H9 (cell line): ENCODE measurements at regions not wholly inside any gene's neighbourhood (a gene's known extent, or its start where the extent isn't known, plus 50 kb on each side); places are given as distances from the start of the nearest gene placed in this dataset.
A peak's percentile ranks its signal among the peaks of the same experiment; 100 is the strongest.

Experiments
- DNase-seq: peaks from one replicate; pipeline ENCODE4 v3.0.0-alpha.2; 2017
- H2AFZ ChIP-seq: one replicate; pipeline ENCODE4 v1.6.1; 2013; ENCODE audit warnings: mild to moderate bottlenecking, low read length, control low read depth, moderate library complexity
- H2AK5ac ChIP-seq: 2 replicates; pipeline ENCODE4 v1.6.1; 2013; ENCODE audit warnings: low read length, control low read depth, mixed read lengths; ENCODE audit not compliant: insufficient read length
- H2BK120ac ChIP-seq: one replicate; pipeline ENCODE4 v1.6.1; 2013; ENCODE audit warnings: low read depth, mild to moderate bottlenecking, low read length, control low read depth, inconsistent platforms; ENCODE audit not compliant: poor library complexity, severe bottlenecking
- H2BK12ac ChIP-seq: 2 replicates; pipeline ENCODE4 v1.6.1; 2013; ENCODE audit warnings: low read length, control low read depth, mixed read lengths, low read depth; ENCODE audit not compliant: insufficient read length
- H2BK15ac ChIP-seq: 2 replicates; pipeline ENCODE4 v1.6.1; 2013; ENCODE audit warnings: low read depth, low read length, control low read depth
- H2BK20ac ChIP-seq: one replicate; pipeline ENCODE4 v1.6.1; 2013; ENCODE audit warnings: low read depth, mild to moderate bottlenecking, low read length, control low read depth, inconsistent platforms; ENCODE audit not compliant: poor library complexity, severe bottlenecking
- H2BK5ac ChIP-seq: 2 replicates; pipeline ENCODE4 v1.6.1; 2013; ENCODE audit warnings: low read length, control low read depth, mixed read lengths; ENCODE audit not compliant: insufficient read length
- H3K14ac ChIP-seq: 2 replicates; pipeline ENCODE4 v1.6.1; 2013; ENCODE audit warnings: low read length, control low read depth; ENCODE audit not compliant: insufficient read depth
- H3K18ac ChIP-seq: 2 replicates; pipeline ENCODE4 v1.6.1; 2013; ENCODE audit warnings: low read depth, mild to moderate bottlenecking, mixed read lengths, low read length, control low read depth; ENCODE audit not compliant: insufficient read length
- H3K23ac ChIP-seq: 2 replicates; pipeline ENCODE4 v1.6.1; 2013; ENCODE audit warnings: low read length, control low read depth, mixed read lengths, low read depth; ENCODE audit not compliant: insufficient read length
- H3K23me2 ChIP-seq: 2 replicates; pipeline ENCODE4 v1.6.1; 2013; ENCODE audit warnings: low read depth, mild to moderate bottlenecking, mixed read lengths, low read length, control low read depth; ENCODE audit not compliant: insufficient read length, poor library complexity, severe bottlenecking
- H3K27ac ChIP-seq: 2 replicates; pipeline ENCODE4 v1.5.1; 2013; ENCODE audit warnings: low read length, control low read depth, mixed read lengths, low read depth; ENCODE audit not compliant: insufficient read length
- H3K27me3 ChIP-seq: 2 replicates; pipeline ENCODE4 v1.6.1; 2013; ENCODE audit warnings: low read length, control low read depth, inconsistent platforms; ENCODE audit not compliant: insufficient read depth
- H3K4ac ChIP-seq: 2 replicates; pipeline ENCODE4 v1.6.1; 2013; ENCODE audit warnings: low read depth, mild to moderate bottlenecking, control low read depth, inconsistent platforms, low read length, moderate library complexity
- H3K4me1 ChIP-seq: 2 replicates; pipeline ENCODE4 v1.6.1; 2013; ENCODE audit warnings: low read length, control low read depth, inconsistent platforms; ENCODE audit not compliant: insufficient read depth
- H3K4me2 ChIP-seq: 2 replicates; pipeline ENCODE4 v1.6.1; 2013; ENCODE audit warnings: low read length, control low read depth, mixed read lengths; ENCODE audit not compliant: insufficient read length, insufficient read depth
- H3K56ac ChIP-seq: 2 replicates; pipeline ENCODE4 v1.6.1; 2013; ENCODE audit warnings: low read depth, mild to moderate bottlenecking, mixed read lengths, low read length, control low read depth; ENCODE audit not compliant: insufficient read length
- H3K79me1 ChIP-seq: 2 replicates; pipeline ENCODE4 v1.6.1; 2013; ENCODE audit warnings: low read depth, mild to moderate bottlenecking, moderate library complexity, low read length, control low read depth, inconsistent platforms; ENCODE audit not compliant: insufficient read depth, poor library complexity, severe bottlenecking
- H3K79me2 ChIP-seq: 2 replicates; pipeline ENCODE4 v1.6.1; 2013; ENCODE audit warnings: low read length, control low read depth, inconsistent platforms; ENCODE audit not compliant: insufficient read depth
- H3K9ac ChIP-seq: 2 replicates; pipeline ENCODE4 v1.6.1; 2013; ENCODE audit warnings: low read length, control low read depth, mixed read lengths; ENCODE audit not compliant: insufficient read length; ENCODE audit errors: extremely low read depth
- H3K9me3 ChIP-seq: one replicate; pipeline ENCODE4 v1.6.1; 2013; ENCODE audit warnings: low read depth, low read length, inconsistent platforms; ENCODE audit not compliant: control insufficient read depth
- H3T11ph ChIP-seq: one replicate; pipeline ENCODE4 v1.6.1; 2013; ENCODE audit warnings: mild to moderate bottlenecking, low read length, control low read depth, inconsistent platforms
- H4K20me1 ChIP-seq: one replicate; pipeline ENCODE4 v1.6.1; 2013; ENCODE audit not compliant: control insufficient read depth, insufficient read length, insufficient read depth
- H4K5ac ChIP-seq: 2 replicates; pipeline ENCODE4 v1.6.1; 2013; ENCODE audit warnings: low read depth, mild to moderate bottlenecking, mixed read lengths, low read length, control low read depth; ENCODE audit not compliant: insufficient read length
- H4K8ac ChIP-seq: replicated peaks from 2 replicates; pipeline ENCODE4 v1.6.1; 2013; ENCODE audit warnings: low read length, control low read depth, mixed read lengths, low read depth; ENCODE audit not compliant: insufficient read length
- H4K91ac ChIP-seq: 2 replicates; pipeline ENCODE4 v1.6.1; 2013; ENCODE audit warnings: low read depth, mild to moderate bottlenecking, moderate library complexity, mixed read lengths, low read length, control low read depth; ENCODE audit not compliant: insufficient read length
- H3K27ac Mint-ChIP-seq, 3 experiments: 2 replicates in 2 of 3; 3 replicates in 1 of 3; pipeline ENCODE4 v1.8.0; 2020 to 2021; ENCODE audit warnings: mixed read lengths in 3 of 3, mild to moderate bottlenecking in 1 of 3, moderate library complexity in 1 of 3
- H3K27me3 Mint-ChIP-seq: 2 replicates; pipeline ENCODE4 v1.8.0; 2021; ENCODE audit warnings: low read depth, mild to moderate bottlenecking, moderate library complexity, mixed read lengths
- H3K36me3 Mint-ChIP-seq, 3 experiments: 2 replicates in 2 of 3; 3 replicates in 1 of 3; pipeline ENCODE4 v1.8.0; 2020 to 2021; ENCODE audit warnings: low read depth in 3 of 3, mixed read lengths in 3 of 3; ENCODE audit not compliant: insufficient read depth in 1 of 3
- H3K4me1 Mint-ChIP-seq, 2 experiments: 2 replicates each; pipeline ENCODE4 v1.8.0; 2020; ENCODE audit warnings: mixed read lengths in 2 of 2
- H3K4me3 Mint-ChIP-seq, 2 experiments: 2 replicates in 1 of 2; 3 replicates in 1 of 2; pipeline ENCODE4 v1.8.0; 2020 to 2021; ENCODE audit warnings: mild to moderate bottlenecking in 2 of 2, mixed read lengths in 2 of 2, moderate library complexity in 1 of 2
- H3K9me3 Mint-ChIP-seq, 2 experiments: 2 replicates in 1 of 2; 3 replicates in 1 of 2; pipeline ENCODE4 v1.8.0; 2020; ENCODE audit warnings: mild to moderate bottlenecking in 2 of 2, mixed read lengths in 2 of 2, moderate library complexity in 1 of 2
- CTCF ChIP-seq: fragments of 200-600 bp; sonication (generic); conservative IDR thresholded peaks from 3 replicates; pipeline ENCODE4 v1.8.0; 2021; ENCODE audit warnings: antibody characterized with exemption, mild to moderate bottlenecking
- WGBS: extraction: QIAGEN DNeasy Blood & Tissue Kit; methylation state at CpG from one replicate; pipeline ENCODE4 v1.1.7; 2013; ENCODE audit warnings: missing lambda C conversion rate, low lambda C conversion rate, mixed read lengths; ENCODE audit not compliant: insufficient read length; ENCODE audit errors: extremely low coverage; 5-methylcytosine and 5-hydroxymethylcytosine counted together

- Histone ChIP-seq H3K56ac (no peak overlapping the region), H2AFZ (no peak overlapping the region), H3K4ac (no peak overlapping the region), H3T11ph (no peak overlapping the region), H4K5ac (no peak overlapping the region), H4K8ac (no peak overlapping the region), H3K23me2 (no peaks in the 10 kb centered on the region), H2BK12ac (no peak overlapping the region), H3K79me1 (no peaks in the 10 kb centered on the region), H2BK15ac (no peak overlapping the region), H2BK5ac (no peak overlapping the region), H3K23ac (no peak overlapping the region), H3K27me3 (no peaks in the 10 kb centered on the region), H4K20me1 (no peaks in the 10 kb centered on the region), H2AK5ac (no peak overlapping the region), H2BK20ac (no peak overlapping the region), H3K14ac (no peak overlapping the region), H3K18ac (no peak overlapping the region), H3K27ac (no peak overlapping the region), H4K91ac (no peak overlapping the region), H3K79me2 (no peaks in the 10 kb centered on the region), H3K9ac (no peak overlapping the region), H3K9me3 (no peaks in the 10 kb centered on the region), H3K4me1 (no peaks in the 10 kb centered on the region; the same call in 1 of the 2 replicates), H3K4me2 (no peak overlapping the region), H2BK120ac (no peak overlapping the region)
- Mint-ChIP-seq H3K4me1 (peaks cover 23 to 26% of the 10 kb centered on the region in 2 experiments), H3K4me3 (no peak overlapping the region), H3K27me3 (no peaks in the 10 kb centered on the region; the same call in 1 of the 2 replicates), H3K9me3 (peaks cover 2 to 3% of the 10 kb centered on the region in 2 experiments; a peak in 1 of 5 replicates), H3K27ac (peak overlapping the region in 1 of 3 experiments; percentile 86; a peak in 1 of 7 replicates), H3K36me3 (peaks cover 0 to 4% (median 1%) of the 10 kb centered on the region in 3 experiments; a peak in 3 of 7 replicates)
- no CpG with 5 or more reads among the region's 4 CpGs for WGBS
- TF ChIP-seq CTCF, result no peak
- no peak for DNase-seq
Measured at GRCh38 chr10:117884093-117884492, 162.6 kb downstream of the RAB11FIP2 start.
